Gastroesophageal sphincter (tissue), 3 donors: ENCODE measurements at regions not wholly inside any gene's neighbourhood (a gene's known extent, or its start where the extent isn't known, plus 50 kb on each side); places are given as distances from the start of the nearest gene placed in this dataset.

Experiments
- CTCF ChIP-seq, 4 experiments: fragments of 200-600 bp in 2 of 4; fragments of 450-650 bp in 2 of 4; sonication (generic) in 1 of 4; IDR thresholded peaks; one replicate each; pipeline ENCODE4 v1.5.1; 2017 to 2019; ENCODE audit warnings: antibody characterized with exemption in 4 of 4, mild to moderate bottlenecking in 2 of 4, moderate library complexity in 2 of 4
- POLR2AphosphoS5 ChIP-seq: sonication (generic); formaldehyde crosslinking; IDR thresholded peaks from one replicate; pipeline ENCODE4 v1.6.1; 2017; ENCODE audit warnings: antibody characterized with exemption

DNA sequence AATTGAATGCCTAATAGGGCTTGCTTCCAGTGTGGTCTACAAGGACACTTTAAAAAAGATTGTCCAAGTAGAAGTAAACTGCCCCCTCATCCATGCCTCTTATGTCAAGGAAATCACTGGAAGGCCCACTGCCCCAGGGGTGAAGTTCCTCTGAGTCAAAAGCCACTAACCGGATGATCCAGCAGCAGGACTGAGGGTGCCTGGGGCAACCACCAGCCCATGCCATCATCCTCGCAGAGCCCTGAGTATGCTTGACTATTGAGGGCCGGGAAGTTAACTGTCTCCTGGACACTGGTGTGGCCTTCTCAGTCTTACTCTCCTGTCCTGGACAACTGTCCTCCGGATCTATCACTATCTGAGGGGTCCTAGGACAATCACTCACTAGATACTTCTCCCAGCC is 411.5 kb downstream of the TENT5A start:
- no peak for TF ChIP-seq CTCF (IDR thresholded peaks at IDR 0.05)
- no peak for TF ChIP-seq POLR2AphosphoS5
